ENCODE measurements at regions not wholly inside any gene's neighbourhood (a gene's known extent, or its start where the extent isn't known, plus 50 kb on each side); places are given as distances from the start of the nearest gene placed in this dataset.
A peak's percentile ranks its signal among the peaks of the same experiment; 100 is the strongest.
"Not testable (repeated sequence)": the region's sequence is repeated elsewhere in the genome, so short reads cannot be mapped to it uniquely, and the experiment has no call there.

DNA sequence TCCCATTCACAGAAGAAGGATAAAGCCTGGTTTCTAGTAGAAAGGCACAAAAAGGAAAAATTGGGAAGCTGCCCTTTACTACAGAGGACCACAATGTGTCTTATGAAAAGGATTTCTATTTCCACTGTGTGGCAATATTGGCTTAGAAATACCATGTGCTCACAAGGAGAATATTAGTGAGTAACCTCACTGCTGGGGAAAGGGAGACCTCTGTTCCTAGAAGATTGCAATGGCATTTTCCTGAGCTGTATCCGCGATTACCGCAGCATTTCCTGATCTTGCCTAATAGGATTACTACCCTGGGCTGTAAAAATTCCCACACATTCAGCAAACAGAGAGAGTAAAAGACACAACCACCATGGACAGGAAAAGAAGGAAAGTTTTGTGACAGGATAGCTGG is 308.8 kb upstream of the TECRL start:
- Mint-ChIP-seq H3K4me3 (no peak overlapping the region), H3K27me3 (peaks cover 0 to under 1% (median 0%) of the 10 kb centered on the region in 5 donors), H3K9me3 (peaks cover 0 to 3% (median 0%) of the 10 kb centered on the region in 9 donors), H3K4me1 (no peaks in the 10 kb centered on the region), H3K36me3 (no peaks in the 10 kb centered on the region), H3K27ac (no peak overlapping the region)
- POLR2A ChIA-PET, result no interaction called here
- no peak for ATAC-seq
- DNase-seq, result no peak

DNA sequence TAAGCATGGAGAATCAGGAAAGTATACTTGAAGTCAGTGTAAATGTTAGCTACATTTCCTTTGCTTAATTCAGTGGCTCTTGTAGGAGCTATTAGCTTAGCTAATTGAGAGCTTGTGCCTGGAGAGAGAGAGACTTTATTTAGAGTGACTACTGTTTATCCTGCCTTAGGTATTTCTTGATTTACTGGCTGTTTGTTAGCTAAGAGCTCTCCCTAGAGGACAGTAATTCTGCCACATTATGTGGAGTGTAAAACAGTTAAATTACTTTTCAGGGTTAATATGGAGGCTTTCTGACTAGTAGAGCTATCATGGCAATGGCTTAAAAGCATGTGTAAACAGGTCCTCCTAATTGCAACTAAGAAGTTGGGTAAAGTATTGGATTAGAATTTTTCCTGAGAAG is 306.5 kb upstream of the TECRL start:
- H3K27me3 Mint-ChIP-seq, result peaks cover 0 to 2% (median 0%) of the 10 kb centered on the region in 5 donors
- no peak overlapping the region for H3K27ac Mint-ChIP-seq
- ATAC-seq (no peak), DNase-seq (no peak)
- no peak overlapping the region for H3K4me3 Mint-ChIP-seq
- H3K9me3 Mint-ChIP-seq, result no peaks in the 10 kb centered on the region
- POLR2A ChIA-PET, result no interaction called here
- H3K4me1 Mint-ChIP-seq, result no peaks in the 10 kb centered on the region
- no peaks in the 10 kb centered on the region for H3K36me3 Mint-ChIP-seq

DNA sequence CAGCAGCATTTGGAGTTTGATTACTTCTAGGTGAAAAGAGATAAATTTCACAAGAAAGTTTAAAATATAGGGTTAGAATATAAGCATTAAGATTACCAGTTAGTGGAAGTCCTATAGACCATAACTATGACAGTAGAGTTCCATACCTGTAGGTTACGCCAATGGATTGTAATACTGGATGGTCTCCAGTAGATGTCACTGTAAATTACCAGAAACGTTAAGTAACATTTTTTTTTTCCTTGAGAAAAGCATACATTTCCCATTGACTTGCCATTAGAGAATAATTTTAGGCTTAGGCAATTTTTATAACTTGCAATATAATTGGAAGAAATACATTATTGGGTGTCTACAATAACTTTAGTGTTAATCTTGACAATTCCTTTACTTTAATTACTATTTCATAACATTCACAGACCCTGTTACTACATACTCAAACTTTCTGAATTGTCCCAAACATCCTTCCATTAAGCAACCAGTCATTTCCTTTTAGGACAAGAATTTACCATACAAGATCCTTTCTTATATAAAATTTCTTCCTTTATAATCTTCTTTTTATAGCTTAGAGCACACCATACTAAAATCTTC is 304.1 kb upstream of the TECRL start:
- ATAC-seq, result no peak
- DNase-seq, result peak in 1 of 10 donors; percentile 3
- POLR2A ChIA-PET, result no interaction called here
- no peak overlapping the region for H3K4me3 Mint-ChIP-seq
- no peaks in the 10 kb centered on the region for H3K4me1 Mint-ChIP-seq
- no peak overlapping the region for H3K27ac Mint-ChIP-seq
- peaks cover 0 to 2% (median 0%) of the 10 kb centered on the region in 5 donors for H3K27me3 Mint-ChIP-seq
- no peaks in the 10 kb centered on the region for H3K36me3 Mint-ChIP-seq
- no peaks in the 10 kb centered on the region for H3K9me3 Mint-ChIP-seq

DNA sequence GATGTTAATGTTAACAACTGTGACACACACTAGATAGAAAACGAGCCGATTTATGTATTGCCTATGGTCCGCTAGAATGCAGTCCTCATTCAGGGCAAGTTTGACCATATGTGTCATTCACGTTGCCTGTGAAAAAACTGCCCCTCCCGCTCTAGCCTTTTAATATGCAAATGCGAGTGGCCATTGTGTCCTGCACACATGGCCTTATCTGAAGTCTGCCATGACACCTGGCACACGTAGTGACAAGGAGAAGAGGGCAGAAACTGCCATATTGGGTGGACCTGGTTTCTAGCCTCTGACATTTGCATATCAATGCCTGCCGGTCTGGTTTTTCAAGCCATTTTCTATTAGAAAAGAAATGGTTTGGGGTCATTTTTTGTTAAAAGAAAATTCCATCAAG is 303.3 kb upstream of the TECRL start:
- no peak overlapping the region for H3K27ac Mint-ChIP-seq
- DNase-seq, result no peak
- H3K9me3 Mint-ChIP-seq, result no peaks in the 10 kb centered on the region
- no peaks in the 10 kb centered on the region for H3K4me1 Mint-ChIP-seq
- no peak overlapping the region for H3K4me3 Mint-ChIP-seq
- POLR2A ChIA-PET, result no interaction called here
- peaks cover 0 to 2% (median 0%) of the 10 kb centered on the region in 5 donors for H3K27me3 Mint-ChIP-seq
- ATAC-seq, result no peak
- H3K36me3 Mint-ChIP-seq, result no peaks in the 10 kb centered on the region

DNA sequence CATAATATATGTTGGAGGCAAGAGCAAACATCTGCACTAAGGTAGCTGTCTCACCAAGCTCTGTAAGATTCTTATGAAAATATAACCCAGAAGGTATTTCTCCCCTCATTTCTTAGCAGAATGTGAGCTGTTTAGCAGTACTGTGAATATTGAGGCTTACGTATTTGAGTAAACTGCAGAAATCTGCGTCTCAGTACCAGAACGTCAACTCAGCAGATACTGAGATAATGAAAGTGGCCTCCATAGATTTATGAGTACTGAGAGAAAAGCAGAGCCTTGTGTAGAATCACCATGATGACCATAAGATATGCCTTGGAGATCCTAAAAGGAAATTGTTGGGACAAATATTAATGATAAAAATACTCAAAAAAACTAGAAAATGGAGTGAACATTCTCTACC is 296.7 kb upstream of the TECRL start:
- ATAC-seq (no peak), DNase-seq (no peak)
- no peaks in the 10 kb centered on the region for H3K4me1 Mint-ChIP-seq
- H3K36me3 Mint-ChIP-seq, result no peaks in the 10 kb centered on the region
- no peaks in the 10 kb centered on the region for H3K27me3 Mint-ChIP-seq
- POLR2A ChIA-PET, result no interaction called here
- no peak overlapping the region for H3K4me3 Mint-ChIP-seq
- H3K27ac Mint-ChIP-seq, result no peak overlapping the region
- peaks cover 0 to 14% (median 6%) of the 10 kb centered on the region in 9 donors for H3K9me3 Mint-ChIP-seq

DNA sequence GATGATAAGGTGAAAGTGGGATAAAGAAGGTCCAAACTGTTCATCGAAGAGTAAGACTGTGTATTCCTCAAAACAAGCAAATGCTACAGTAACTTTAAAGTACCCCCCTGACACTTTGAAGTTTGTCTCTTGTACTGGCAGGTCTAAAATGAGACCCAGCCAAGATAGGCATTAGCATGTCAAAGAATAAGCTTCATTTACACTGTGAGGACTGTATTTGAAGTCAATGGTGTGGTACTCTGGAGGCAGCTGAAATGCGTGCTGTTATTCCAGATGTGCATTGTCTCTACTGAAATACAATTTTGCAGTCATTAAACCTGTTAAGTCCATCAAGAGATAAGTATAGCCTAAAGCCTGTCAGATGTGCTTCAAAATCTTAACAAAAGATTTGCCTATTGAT is 288.9 kb upstream of the TECRL start:
- Mint-ChIP-seq H3K9me3 (peaks cover 0 to 16% (median 6%) of the 10 kb centered on the region in 9 donors), H3K4me3 (no peak overlapping the region), H3K4me1 (no peaks in the 10 kb centered on the region), H3K27me3 (no peaks in the 10 kb centered on the region), H3K27ac (no peak overlapping the region), H3K36me3 (no peaks in the 10 kb centered on the region)
- POLR2A ChIA-PET, result no interaction called here
- DNase-seq, result no peak
- ATAC-seq, result no peak

DNA sequence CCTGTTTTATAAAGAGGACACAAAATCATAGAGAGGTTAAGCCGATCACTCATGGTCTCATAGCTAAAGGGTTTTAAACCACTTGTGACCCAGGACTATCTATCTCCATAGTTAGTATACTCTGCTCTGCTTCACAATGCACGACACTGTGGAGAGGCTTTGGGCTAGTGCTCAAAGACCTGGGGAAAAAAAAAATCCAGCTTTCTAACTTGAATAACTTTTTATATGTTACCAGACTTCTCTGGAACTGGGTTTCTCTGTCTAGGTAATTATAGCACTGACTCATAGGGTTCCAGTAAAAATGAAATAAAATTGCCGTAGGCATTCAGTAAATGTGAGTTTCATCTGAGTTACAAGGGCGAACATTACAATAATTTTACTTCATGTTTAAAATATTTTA is 273.7 kb upstream of the TECRL start:
- no peaks in the 10 kb centered on the region for H3K27me3 Mint-ChIP-seq
- no peaks in the 10 kb centered on the region for H3K36me3 Mint-ChIP-seq
- H3K27ac Mint-ChIP-seq, result no peak overlapping the region
- no peaks in the 10 kb centered on the region for H3K4me1 Mint-ChIP-seq
- POLR2A ChIA-PET, result no interaction called here
- no peak for DNase-seq
- no peak for ATAC-seq
- no peak overlapping the region for H3K4me3 Mint-ChIP-seq
- peaks cover 0 to 9% (median 5%) of the 10 kb centered on the region in 9 donors for H3K9me3 Mint-ChIP-seq

DNA sequence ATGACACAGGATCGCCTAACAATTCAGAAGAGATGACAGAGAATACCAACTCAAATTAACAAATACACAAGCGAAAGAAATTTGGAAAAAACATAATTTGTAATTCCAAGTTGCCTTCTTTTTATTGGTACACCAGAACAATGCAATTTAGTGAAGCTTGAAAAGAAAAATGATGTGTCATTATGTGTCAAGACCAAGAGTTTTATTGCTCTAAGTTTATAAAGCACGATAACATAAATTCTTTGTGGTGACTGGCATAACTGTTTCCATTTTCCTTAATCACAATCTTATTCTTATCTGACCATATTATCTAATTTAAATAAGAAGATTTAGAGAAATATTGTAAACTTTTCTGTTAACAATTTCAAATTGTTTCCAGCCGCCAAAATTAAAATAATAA is 273.2 kb upstream of the TECRL start:
- DNase-seq, result no peak
- H3K9me3 Mint-ChIP-seq, result peaks cover 0 to 6% (median 3%) of the 10 kb centered on the region in 9 donors
- POLR2A ChIA-PET, result no interaction called here

DNA sequence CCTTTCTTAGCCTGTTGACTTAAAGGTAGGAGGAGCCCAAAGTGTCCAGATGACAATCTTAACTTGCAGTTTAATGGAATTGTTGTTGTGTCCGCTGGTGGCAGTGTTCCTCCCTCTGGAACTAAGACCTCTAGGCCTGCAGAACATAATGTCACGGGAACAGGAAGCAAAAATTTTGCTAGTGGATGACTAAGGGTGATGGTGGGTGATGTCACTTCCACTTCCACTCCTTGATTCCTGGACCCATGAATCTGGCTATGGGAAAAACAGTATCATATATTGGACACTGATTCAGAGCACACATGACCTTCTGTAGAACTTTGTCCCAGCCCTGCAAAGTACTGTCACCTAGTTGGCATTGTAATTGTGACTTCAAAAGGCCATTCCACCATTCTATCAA is 263.9 kb upstream of the TECRL start:
- DNase-seq, H3K4me1 Mint-ChIP-seq, H3K4me3 Mint-ChIP-seq, H3K27ac Mint-ChIP-seq, H3K27me3 Mint-ChIP-seq, POLR2A ChIA-PET, ATAC-seq, H3K36me3 Mint-ChIP-seq: not testable (repeated sequence)
- H3K9me3 Mint-ChIP-seq, result peaks cover 0 to 31% (median 14%) of the 10 kb centered on the region in 9 donors

More for the DNA sequence above, 273.2 kb upstream of the TECRL start:
- H3K4me3 Mint-ChIP-seq, result no peak overlapping the region
- no peak for ATAC-seq
- no peak overlapping the region for H3K27ac Mint-ChIP-seq
- no peaks in the 10 kb centered on the region for H3K27me3 Mint-ChIP-seq
- no peaks in the 10 kb centered on the region for H3K36me3 Mint-ChIP-seq
- H3K4me1 Mint-ChIP-seq, result no peaks in the 10 kb centered on the region

DNA sequence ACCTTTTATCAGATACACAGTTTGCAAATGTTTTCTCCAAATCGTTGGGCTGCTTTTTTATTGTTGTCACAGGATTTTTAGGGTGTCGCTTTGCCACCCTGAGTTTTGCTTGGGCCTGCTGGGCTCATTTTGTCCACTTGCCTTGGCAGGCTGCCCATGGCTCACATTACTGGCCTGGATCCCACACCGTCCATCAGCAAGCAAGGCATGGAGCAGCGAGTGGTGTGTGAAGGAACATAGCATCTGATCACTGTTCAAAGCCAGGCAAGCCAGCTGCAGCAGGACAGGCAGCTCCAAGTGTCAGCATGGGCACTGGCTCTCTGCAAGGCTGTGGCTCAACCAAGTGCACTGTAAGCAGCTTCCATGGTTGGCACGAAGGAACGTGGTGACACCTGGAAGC is 261.4 kb upstream of the TECRL start:
- POLR2A ChIA-PET, result no interaction called here
- Mint-ChIP-seq H3K36me3 (no peaks in the 10 kb centered on the region), H3K9me3 (peaks cover 0 to 22% (median 9%) of the 10 kb centered on the region in 9 donors), H3K4me3 (no peak overlapping the region), H3K4me1 (no peaks in the 10 kb centered on the region), H3K27ac (no peak overlapping the region), H3K27me3 (no peaks in the 10 kb centered on the region)
- no peak for DNase-seq
- ATAC-seq, result no peak

DNA sequence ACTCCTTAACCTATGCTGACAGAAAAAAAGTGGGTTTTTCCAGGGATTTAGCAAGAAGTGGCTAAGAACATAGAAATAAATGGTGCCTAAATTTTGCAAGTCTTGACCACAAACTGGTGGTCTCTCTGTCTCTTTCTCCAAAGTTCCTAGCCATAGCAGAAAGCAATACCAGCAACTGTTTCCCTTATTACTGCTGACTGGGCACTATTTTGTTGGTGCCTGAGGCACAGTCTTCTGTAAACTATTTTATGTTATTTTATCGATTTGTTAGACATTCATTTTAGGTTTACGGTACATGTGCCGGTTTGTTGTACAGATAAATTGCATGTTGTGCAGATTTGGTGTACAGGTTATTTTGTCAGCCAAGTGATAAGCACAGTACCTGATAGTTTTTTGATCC is 234.6 kb upstream of the TECRL start:
- H3K27me3 Mint-ChIP-seq, result no peaks in the 10 kb centered on the region
- no peak overlapping the region for H3K27ac Mint-ChIP-seq
- ATAC-seq, result no peak
- no peak overlapping the region for H3K4me3 Mint-ChIP-seq
- POLR2A ChIA-PET, result no interaction called here
- no peaks in the 10 kb centered on the region for H3K36me3 Mint-ChIP-seq
- no peak for DNase-seq
- no peaks in the 10 kb centered on the region for H3K4me1 Mint-ChIP-seq
- peaks cover 0 to 6% (median 2%) of the 10 kb centered on the region in 9 donors for H3K9me3 Mint-ChIP-seq

DNA sequence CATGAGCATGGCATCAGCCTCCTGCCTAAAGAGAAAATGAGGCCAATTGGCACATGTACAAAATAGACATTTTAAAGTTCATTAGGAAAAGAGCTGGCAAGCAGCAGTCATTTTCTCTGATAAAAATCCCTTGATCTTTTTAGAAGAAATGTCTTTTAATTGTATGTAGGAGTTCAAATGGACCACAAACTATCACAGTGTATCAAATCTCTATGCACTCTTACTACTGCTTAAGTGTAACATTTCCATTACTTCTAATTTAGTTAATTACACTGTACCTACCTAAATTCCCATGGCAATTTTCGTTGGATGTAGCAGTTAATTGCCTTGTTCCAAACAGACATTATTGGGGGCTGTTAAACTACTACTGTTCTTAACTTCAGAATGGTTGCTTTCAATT is 233.7 kb upstream of the TECRL start:
- DNase-seq (no peak), ATAC-seq (no peak)
- no peaks in the 10 kb centered on the region for H3K4me1 Mint-ChIP-seq
- H3K36me3 Mint-ChIP-seq, result no peaks in the 10 kb centered on the region
- no peaks in the 10 kb centered on the region for H3K27me3 Mint-ChIP-seq
- peaks cover 0 to 4% (median 3%) of the 10 kb centered on the region in 9 donors for H3K9me3 Mint-ChIP-seq
- H3K4me3 Mint-ChIP-seq, result no peak overlapping the region
- H3K27ac Mint-ChIP-seq, result no peak overlapping the region
- POLR2A ChIA-PET, result no interaction called here

DNA sequence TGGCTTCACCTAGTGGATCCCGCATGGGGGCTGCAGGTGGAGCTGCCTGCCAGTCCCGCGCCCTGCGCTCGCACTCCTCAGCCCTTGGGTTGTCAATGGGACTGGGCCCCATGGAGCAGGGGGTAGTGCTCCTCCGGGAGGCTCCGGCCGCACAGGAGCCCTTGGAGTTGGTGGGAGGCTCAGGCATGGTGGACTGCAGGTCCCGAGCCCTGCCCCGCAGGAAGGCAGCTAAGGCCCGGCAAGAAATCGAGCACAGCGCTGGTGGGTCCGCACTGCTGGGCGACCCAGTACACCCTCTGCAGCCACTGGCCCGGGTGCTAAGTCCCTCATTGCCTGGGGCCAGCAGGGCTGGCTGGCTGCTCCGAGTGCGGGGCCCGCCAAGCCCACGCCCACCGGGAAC is 231.2 kb upstream of the TECRL start:
- H3K36me3 Mint-ChIP-seq, DNase-seq, POLR2A ChIA-PET, ATAC-seq, H3K4me3 Mint-ChIP-seq, H3K27me3 Mint-ChIP-seq, H3K4me1 Mint-ChIP-seq, H3K27ac Mint-ChIP-seq, H3K9me3 Mint-ChIP-seq: not testable (repeated sequence)

DNA sequence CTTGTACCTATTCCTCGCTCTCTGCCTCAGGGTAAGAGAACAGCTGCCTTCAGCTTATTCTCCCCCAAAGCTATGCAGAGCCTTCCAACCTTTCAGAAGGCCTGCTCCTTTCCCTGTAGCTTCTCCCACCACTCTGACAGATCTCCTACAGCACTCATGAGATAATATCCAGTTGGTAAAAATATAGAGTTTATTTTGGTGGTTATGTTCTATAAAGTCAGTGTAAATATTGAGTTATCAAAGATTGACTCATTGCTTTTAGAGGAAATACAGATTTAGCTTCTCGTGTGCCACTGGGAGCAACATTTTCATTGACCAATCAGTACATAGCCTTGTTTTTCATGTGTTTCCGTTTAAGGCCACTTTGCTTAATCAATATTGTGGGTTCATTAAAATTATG is 216.2 kb upstream of the TECRL start:
- POLR2A ChIA-PET, result no interaction called here
- no peak for ATAC-seq
- Mint-ChIP-seq H3K9me3 (peaks cover 0 to 11% (median 2%) of the 10 kb centered on the region in 9 donors), H3K27ac (no peak overlapping the region), H3K4me1 (no peaks in the 10 kb centered on the region), H3K27me3 (no peaks in the 10 kb centered on the region), H3K36me3 (no peaks in the 10 kb centered on the region), H3K4me3 (no peak overlapping the region)
- DNase-seq, result no peak

Measured in naive thymus-derived CD8-positive, alpha-beta T cell (primary cell).